Smooth muscle cell (in vitro differentiated cells): ENCODE measurements at regions not wholly inside any gene's neighbourhood (a gene's known extent, or its start where the extent isn't known, plus 50 kb on each side); places are given as distances from the start of the nearest gene placed in this dataset.

ENCODE experiments used
- DNase-seq: peaks from one replicate; lab custom pipeline; 2025; ENCODE audit not compliant: unreplicated experiment; lab: John Stamatoyannopoulos, UW
- H2AFZ ChIP-seq: fragments of 200-600 bp; sonication (generic); 2 replicates; pipeline ENCODE4 v1.6.0; 2016; ENCODE audit warnings: antibody characterized with exemption, low read depth, mild to moderate bottlenecking
- H3F3A ChIP-seq: fragments of 200-600 bp; sonication (generic); 2 replicates; pipeline ENCODE4 v1.6.0; 2017; ENCODE audit warnings: antibody characterized with exemption, low read depth
- H3K27ac ChIP-seq: fragments of 200-600 bp; sonication (generic); 2 replicates; pipeline ENCODE4 v1.5.1; 2016; ENCODE audit warnings: low read depth, mild to moderate bottlenecking
- H3K27me3 ChIP-seq: fragments of 200-600 bp; sonication (generic); 2 replicates; pipeline ENCODE4 v1.6.1; 2016; ENCODE audit warnings: low read depth, mild to moderate bottlenecking
- H3K36me3 ChIP-seq: fragments of 200-600 bp; sonication (generic); 2 replicates; pipeline ENCODE4 v1.5.1; 2016; ENCODE audit warnings: low read depth
- H3K4me1 ChIP-seq: fragments of 200-600 bp; sonication (generic); 2 replicates; pipeline ENCODE4 v1.5.1; 2016; ENCODE audit warnings: low read depth
- H3K4me2 ChIP-seq: fragments of 200-600 bp; sonication (generic); 2 replicates; pipeline ENCODE4 v1.6.0; 2016; ENCODE audit warnings: mild to moderate bottlenecking
- H3K4me3 ChIP-seq: fragments of 200-600 bp; sonication (generic); 2 replicates; pipeline ENCODE4 v1.5.1; 2016; ENCODE audit warnings: mild to moderate bottlenecking
- H3K79me2 ChIP-seq: fragments of 200-600 bp; sonication (generic); 2 replicates; pipeline ENCODE4 v1.6.0; 2016; ENCODE audit warnings: low read depth, mild to moderate bottlenecking
- H3K9ac ChIP-seq: fragments of 200-600 bp; sonication (generic); 2 replicates; pipeline ENCODE4 v1.6.0; 2016; ENCODE audit warnings: low read depth
- H3K9me3 ChIP-seq: fragments of 200-600 bp; sonication (generic); replicated peaks from 2 replicates; pipeline ENCODE4 v1.5.1; 2016; ENCODE audit warnings: low read depth
- H4K20me1 ChIP-seq: fragments of 200-600 bp; sonication (generic); 2 replicates; pipeline ENCODE4 v1.6.0; 2016; ENCODE audit warnings: low read depth
- WGBS: methylation state at CpG from one replicate; pipeline ENCODE4 v1.1.7; 2016; ENCODE audit warnings: low lambda C conversion rate; 5-methylcytosine and 5-hydroxymethylcytosine counted together
- TF ChIP-seq, protein P1 (sequence below): fragments of 200-600 bp; sonication (generic); IDR thresholded peaks from 2 replicates; pipeline ENCODE4 v1.5.1; 2017; ENCODE audit warnings: borderline replicate concordance, mild to moderate bottlenecking, antibody characterized with exemption; ENCODE audit not compliant: insufficient read depth, poor library complexity, severe bottlenecking

DNA sequence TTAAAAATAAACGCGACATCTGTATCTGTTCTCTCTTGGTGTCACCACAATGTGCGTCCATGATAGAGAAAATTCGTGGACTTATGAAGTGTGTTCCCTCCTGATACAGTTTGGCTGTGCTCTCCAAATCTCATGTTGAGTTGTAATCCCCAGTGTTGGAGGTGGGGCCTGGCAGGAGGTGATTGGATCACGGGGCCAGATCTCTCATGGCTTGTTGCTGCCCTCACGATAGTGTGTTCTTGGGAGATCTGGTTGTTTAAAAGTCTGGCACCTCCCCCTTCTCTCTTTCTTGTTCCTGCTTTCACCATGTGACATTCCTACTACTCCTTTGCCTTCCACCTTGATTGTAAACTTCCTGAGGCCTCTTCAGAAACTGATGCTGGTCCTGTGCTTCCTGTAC is 229.4 kb upstream of the MYO3A start:
- Histone ChIP-seq H3K79me2 (no peaks in the 10 kb centered on the region), H3K9me3 (no peaks in the 10 kb centered on the region)

DNA sequence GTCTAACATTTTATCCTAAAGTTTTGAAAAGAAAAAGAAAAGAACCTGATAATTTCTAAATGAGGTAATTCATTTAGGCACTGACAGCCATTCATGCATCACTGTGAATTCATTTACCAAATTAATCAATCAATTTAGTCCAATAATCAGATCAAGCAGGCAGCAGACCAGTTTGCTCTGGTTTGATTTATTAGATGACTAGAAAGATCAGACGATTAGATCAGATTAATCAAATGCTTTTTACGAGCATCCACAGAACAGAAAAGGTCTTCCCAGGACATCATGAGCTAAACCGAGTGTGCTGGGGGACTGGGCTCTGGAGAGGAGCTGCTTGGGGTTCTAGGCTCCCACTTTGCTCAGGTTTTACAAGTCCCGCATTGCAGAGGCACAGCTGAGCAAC is 226.5 kb upstream of the MYO3A start:
- Histone ChIP-seq H3K9me3 (no peaks in the 10 kb centered on the region), H3F3A (no peaks in the 10 kb centered on the region), H3K27me3 (no peaks in the 10 kb centered on the region), H3K4me1 (no peaks in the 10 kb centered on the region), H4K20me1 (no peaks in the 10 kb centered on the region), H3K27ac (no peak overlapping the region), H3K79me2 (no peaks in the 10 kb centered on the region), H3K9ac (no peak overlapping the region), H3K4me2 (no peak overlapping the region), H2AFZ (no peak overlapping the region), H3K4me3 (no peak overlapping the region), H3K36me3 (no peaks in the 10 kb centered on the region)
- no peak for DNase-seq
- 85% methylated on average over 4 of the region's 4 CpGs for WGBS
- TF ChIP-seq, protein P1, sequence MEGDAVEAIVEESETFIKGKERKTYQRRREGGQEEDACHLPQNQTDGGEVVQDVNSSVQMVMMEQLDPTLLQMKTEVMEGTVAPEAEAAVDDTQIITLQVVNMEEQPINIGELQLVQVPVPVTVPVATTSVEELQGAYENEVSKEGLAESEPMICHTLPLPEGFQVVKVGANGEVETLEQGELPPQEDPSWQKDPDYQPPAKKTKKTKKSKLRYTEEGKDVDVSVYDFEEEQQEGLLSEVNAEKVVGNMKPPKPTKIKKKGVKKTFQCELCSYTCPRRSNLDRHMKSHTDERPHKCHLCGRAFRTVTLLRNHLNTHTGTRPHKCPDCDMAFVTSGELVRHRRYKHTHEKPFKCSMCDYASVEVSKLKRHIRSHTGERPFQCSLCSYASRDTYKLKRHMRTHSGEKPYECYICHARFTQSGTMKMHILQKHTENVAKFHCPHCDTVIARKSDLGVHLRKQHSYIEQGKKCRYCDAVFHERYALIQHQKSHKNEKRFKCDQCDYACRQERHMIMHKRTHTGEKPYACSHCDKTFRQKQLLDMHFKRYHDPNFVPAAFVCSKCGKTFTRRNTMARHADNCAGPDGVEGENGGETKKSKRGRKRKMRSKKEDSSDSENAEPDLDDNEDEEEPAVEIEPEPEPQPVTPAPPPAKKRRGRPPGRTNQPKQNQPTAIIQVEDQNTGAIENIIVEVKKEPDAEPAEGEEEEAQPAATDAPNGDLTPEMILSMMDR: no peak

More for the DNA sequence above, 229.4 kb upstream of the MYO3A start:
- Histone ChIP-seq H2AFZ (no peak overlapping the region), H3K4me1 (no peaks in the 10 kb centered on the region), H3K36me3 (no peaks in the 10 kb centered on the region), H4K20me1 (no peaks in the 10 kb centered on the region), H3K4me3 (no peak overlapping the region), H3K27ac (no peak overlapping the region), H3F3A (no peaks in the 10 kb centered on the region), H3K27me3 (no peaks in the 10 kb centered on the region), H3K9ac (no peak overlapping the region), H3K4me2 (no peak overlapping the region)
- 74% methylated on average over 6 of the region's 6 CpGs for WGBS
- DNase-seq: no peak
- TF ChIP-seq, protein P1: no peak

DNA sequence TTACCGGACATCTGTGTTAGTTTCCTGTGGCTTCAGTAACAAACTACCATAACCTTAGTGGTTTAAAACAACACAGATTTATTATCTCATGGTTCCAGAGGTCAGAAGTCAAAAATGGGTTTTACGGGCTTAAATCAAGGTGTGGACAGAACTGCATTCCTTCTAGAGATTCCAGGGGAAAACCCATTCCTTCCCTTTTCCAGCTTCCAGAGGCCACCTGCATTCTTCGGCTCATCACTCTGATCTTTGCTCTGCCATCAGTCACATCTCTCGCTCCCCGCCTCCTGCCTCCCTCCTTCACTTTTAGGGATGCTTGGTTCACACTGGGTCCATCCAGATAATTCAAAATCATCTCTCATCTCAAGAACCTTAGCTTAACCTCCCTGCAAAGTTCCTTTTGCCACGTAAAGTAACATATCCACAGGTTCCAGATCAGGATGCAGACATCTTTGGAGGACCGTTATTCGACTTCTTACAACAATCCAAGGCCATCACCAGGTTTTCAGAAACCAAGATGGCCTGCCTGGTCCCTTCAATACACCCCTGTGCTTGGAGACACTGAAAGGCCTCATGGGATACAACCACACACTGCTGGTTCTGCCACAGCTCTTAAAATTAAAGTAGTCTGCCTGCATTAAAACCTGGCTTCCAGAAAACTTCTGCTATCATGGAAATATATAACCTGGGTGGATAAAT is 225.9 kb upstream of the MYO3A start:
- no peaks in the 10 kb centered on the region for H3K9me3 ChIP-seq
- H3K27me3 ChIP-seq: no peaks in the 10 kb centered on the region
- DNase-seq: no peak
- no peaks in the 10 kb centered on the region for H3F3A ChIP-seq
- no peak overlapping the region for H3K4me3 ChIP-seq
- H4K20me1 ChIP-seq: no peaks in the 10 kb centered on the region
- 90% methylated on average over 8 of the region's 8 CpGs for WGBS
- no peaks in the 10 kb centered on the region for H3K36me3 ChIP-seq
- no peak overlapping the region for H3K27ac ChIP-seq
- H3K4me2 ChIP-seq: no peak overlapping the region
- no peak overlapping the region for H3K9ac ChIP-seq
- no peaks in the 10 kb centered on the region for H3K79me2 ChIP-seq
- H3K4me1 ChIP-seq: no peaks in the 10 kb centered on the region
- H2AFZ ChIP-seq: no peak overlapping the region
- TF ChIP-seq, protein P1: no peak

DNA sequence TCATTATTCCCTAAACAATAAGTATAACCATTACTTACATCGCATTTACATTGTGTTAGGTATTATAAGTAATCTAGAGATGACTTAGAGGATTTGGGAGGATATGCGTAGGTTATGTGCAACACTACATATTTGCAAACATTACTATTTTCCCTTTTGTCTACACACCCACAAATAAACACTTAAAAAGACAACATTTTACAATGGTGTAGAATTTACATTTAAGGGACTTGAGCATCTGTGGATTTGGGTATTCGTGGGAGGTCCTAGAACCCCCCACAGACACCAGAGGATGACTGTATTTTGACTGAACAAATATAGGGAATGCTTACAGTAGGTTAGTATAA is 220.2 kb upstream of the MYO3A start:
- Histone ChIP-seq H3K4me2 (no peak overlapping the region), H3F3A (no peaks in the 10 kb centered on the region), H3K27ac (no peak overlapping the region), H3K79me2 (no peaks in the 10 kb centered on the region), H3K4me3 (no peak overlapping the region), H3K36me3 (no peaks in the 10 kb centered on the region), H4K20me1 (no peaks in the 10 kb centered on the region), H2AFZ (no peak overlapping the region), H3K9me3 (no peaks in the 10 kb centered on the region), H3K4me1 (no peaks in the 10 kb centered on the region), H3K9ac (no peak overlapping the region), H3K27me3 (no peaks in the 10 kb centered on the region)
- DNase-seq: no peak
- WGBS: 71% methylated on average over 3 of the region's 3 CpGs
- TF ChIP-seq, protein P1: no peak
